Choroid plexus epithelial cell (primary cell): ENCODE measurements at regions not wholly inside any gene's neighbourhood (a gene's known extent, or its start where the extent isn't known, plus 50 kb on each side); places are given as distances from the start of the nearest gene placed in this dataset.

Experiments
- DNase-seq: peaks from one replicate; pipeline ENCODE4 v3.0.0-alpha.2; 2010; ENCODE audit warnings: low read depth
- H3K4me3 ChIP-seq: 2 replicates; pipeline ENCODE4 v1.5.1; 2011; ENCODE audit warnings: low read depth, mild to moderate bottlenecking, control low read depth, low read length, moderate library complexity
- CTCF ChIP-seq: conservative IDR thresholded peaks from 2 replicates; pipeline ENCODE4 v1.5.1; 2011; ENCODE audit warnings: low read depth, mild to moderate bottlenecking, control low read depth, inconsistent platforms, low read length, moderate library complexity

GRCh38 chr18:28801876-28802275, 624.9 kb upstream of the CDH2 start:
- TF ChIP-seq CTCF: no peak
- no peak overlapping the region for H3K4me3 ChIP-seq
- no peak for DNase-seq

- TF ChIP-seq CTCF: no peak
- H3K4me3 ChIP-seq: no peak overlapping the region
- DNase-seq: peak; percentile 67
These were observed 617.7 kb upstream of the CDH2 start for GRCh38 chr18:28794459-28795245.

GRCh38 chr18:28793901-28794300, 617.0 kb upstream of the CDH2 start:
- TF ChIP-seq CTCF: no peak
- H3K4me3 ChIP-seq: no peak overlapping the region
- peak; percentile 8 for DNase-seq

GRCh38 chr18:28792404-28793086, 615.6 kb upstream of the CDH2 start:
- TF ChIP-seq CTCF: no peak
- no peak for DNase-seq
- H3K4me3 ChIP-seq: no peak overlapping the region

- no peak for DNase-seq
- TF ChIP-seq CTCF: no peak
- no peak overlapping the region for H3K4me3 ChIP-seq
These were observed 614.2 kb upstream of the CDH2 start for GRCh38 chr18:28791101-28791500.

- H3K4me3 ChIP-seq: no peak overlapping the region
- no peak for TF ChIP-seq CTCF
- DNase-seq: no peak
These were observed 612.6 kb upstream of the CDH2 start for GRCh38 chr18:28789502-28789901.
